ENCODE measurements at regions not wholly inside any gene's neighbourhood (a gene's known extent, or its start where the extent isn't known, plus 50 kb on each side); places are given as distances from the start of the nearest gene placed in this dataset.

- Histone ChIP-seq H3K36me3 (no peaks in the 10 kb centered on the region), H3K4me1 (peaks cover 17 to 23% of the 10 kb centered on the region in 2 donors), H3K4me3 (no peak overlapping the region), H3K9me3 (no peaks in the 10 kb centered on the region), H3K27ac (no peak overlapping the region), H3K27me3 (no peaks in the 10 kb centered on the region)
- intact Hi-C loops (cut with DNase I; ENCODE audit: low total_unique reads) (no loop called here), in situ Hi-C loops (cut with MboI; ENCODE audit: low sequenced_read_pairs in 4 of 4) (no loop called here)
- no peak for DNase-seq
- TF ChIP-seq CTCF (IDR thresholded peaks at IDR 0.05 in 4 of 5, conservative IDR thresholded peaks at IDR 0.05 in 1 of 5): no peak
- TF ChIP-seq POLR2A (IDR thresholded peaks at IDR 0.05): no peak
- ATAC-seq: no peak
Measured at GRCh38 chr5:171537923-171538537, 118.6 kb downstream of the FGF18 start.

GRCh38 chr5:171538681-171539080, 119.2 kb downstream of the FGF18 start:
- no peak overlapping the region for H3K4me3 ChIP-seq
- intact Hi-C loops (cut with DNase I; ENCODE audit: low total_unique reads): no loop called here

GRCh38 chr5:171540865-171541264, 121.4 kb downstream of the FGF18 start:
- Histone ChIP-seq H3K27me3 (no peaks in the 10 kb centered on the region), H3K4me1 (peaks cover 18 to 20% of the 10 kb centered on the region in 2 donors), H3K27ac (peak overlapping the region in 2 of 4 donors; percentile 41 to 56), H3K36me3 (no peaks in the 10 kb centered on the region), H3K4me3 (no peak overlapping the region), H3K9me3 (no peaks in the 10 kb centered on the region)
- TF ChIP-seq CTCF (IDR thresholded peaks at IDR 0.05 in 4 of 5, conservative IDR thresholded peaks at IDR 0.05 in 1 of 5) (no peak), POLR2A (IDR thresholded peaks at IDR 0.05) (no peak)
- intact Hi-C loops (cut with DNase I; ENCODE audit: low total_unique reads) (no loop called here), in situ Hi-C loops (cut with MboI; ENCODE audit: low sequenced_read_pairs in 4 of 4) (no loop called here)
- ATAC-seq (no peak), DNase-seq (no peak)

More at GRCh38 chr5:171538681-171539080, 119.2 kb downstream of the FGF18 start:
- H3K9me3 ChIP-seq: no peaks in the 10 kb centered on the region
- TF ChIP-seq POLR2A (IDR thresholded peaks at IDR 0.05): no peak
- no peak for TF ChIP-seq CTCF (IDR thresholded peaks at IDR 0.05 in 4 of 5, conservative IDR thresholded peaks at IDR 0.05 in 1 of 5)
- in situ Hi-C loops (cut with MboI; ENCODE audit: low sequenced_read_pairs in 4 of 4): no loop called here
- ATAC-seq (no peak), DNase-seq (no peak)
- H3K27ac ChIP-seq: no peak overlapping the region
- no peaks in the 10 kb centered on the region for H3K27me3 ChIP-seq
- no peaks in the 10 kb centered on the region for H3K36me3 ChIP-seq
- peaks cover 20 to 24% of the 10 kb centered on the region in 2 donors for H3K4me1 ChIP-seq

GRCh38 chr5:171541341-171541776, 121.9 kb downstream of the FGF18 start:
- intact Hi-C loops (cut with DNase I; ENCODE audit: low total_unique reads): no loop called here

More at GRCh38 chr5:171541341-171541776, 121.9 kb downstream of the FGF18 start:
- in situ Hi-C loops (cut with MboI; ENCODE audit: low sequenced_read_pairs in 4 of 4): no loop called here
- no peak overlapping the region for H3K4me3 ChIP-seq
- ATAC-seq (peak in 1 of 2 donors; percentile 27), DNase-seq (no peak)
- no peaks in the 10 kb centered on the region for H3K27me3 ChIP-seq
- peaks cover 18 to 20% of the 10 kb centered on the region in 2 donors for H3K4me1 ChIP-seq
- no peaks in the 10 kb centered on the region for H3K36me3 ChIP-seq
- H3K9me3 ChIP-seq: no peaks in the 10 kb centered on the region
- TF ChIP-seq POLR2A (IDR thresholded peaks at IDR 0.05): no peak
- TF ChIP-seq CTCF (IDR thresholded peaks at IDR 0.05 in 4 of 5, conservative IDR thresholded peaks at IDR 0.05 in 1 of 5): no peak
- H3K27ac ChIP-seq: peak overlapping the region in 3 of 4 donors; percentile 12 to 56 (median 41)

Measured in gastrocnemius medialis (tissue), 4 donors.